HG03354 (cell line): ENCODE measurements at regions not wholly inside any gene's neighbourhood (a gene's known extent, or its start where the extent isn't known, plus 50 kb on each side); places are given as distances from the start of the nearest gene placed in this dataset.
A peak's percentile ranks its signal among the peaks of the same experiment; 100 is the strongest.
"Not testable (repeated sequence)": the region's sequence is repeated elsewhere in the genome, so short reads cannot be mapped to it uniquely, and the experiment has no call there.

Experiments used
- ATAC-seq: cut with Tn5 transposase; IDR thresholded peaks from one replicate; pipeline ENCODE4 v1.9.1; 2021; ENCODE audit warnings: mild to moderate bottlenecking; ENCODE audit not compliant: unreplicated experiment, poor library complexity, severe bottlenecking

GRCh38 chr2:125885340-125885739 is 770.6 kb upstream of the GYPC start:
- ATAC-seq: no peak

DNA sequence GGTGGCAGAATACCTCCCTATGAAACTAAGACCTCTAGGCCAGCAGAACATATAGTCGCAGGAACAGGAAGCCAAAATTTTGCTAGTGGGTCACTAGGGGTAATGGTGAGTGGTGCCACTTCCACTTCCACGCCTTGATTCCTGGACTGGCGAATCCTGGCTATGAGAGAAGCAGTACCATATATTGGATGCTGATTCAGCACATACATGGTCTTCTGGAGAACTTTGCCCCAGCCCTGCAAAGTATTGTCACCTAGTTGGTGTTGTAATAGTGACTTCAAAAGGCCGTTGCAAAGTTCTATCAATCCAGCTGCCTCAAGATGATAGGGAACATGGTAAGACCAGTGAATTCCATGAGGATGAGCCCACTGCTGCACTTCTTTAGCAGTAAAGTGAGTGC is 769.8 kb upstream of the GYPC start:
- ATAC-seq: no peak

- no peak for ATAC-seq
Observed at GRCh38 chr2:125901278-125901677, 754.7 kb upstream of the GYPC start.

DNA sequence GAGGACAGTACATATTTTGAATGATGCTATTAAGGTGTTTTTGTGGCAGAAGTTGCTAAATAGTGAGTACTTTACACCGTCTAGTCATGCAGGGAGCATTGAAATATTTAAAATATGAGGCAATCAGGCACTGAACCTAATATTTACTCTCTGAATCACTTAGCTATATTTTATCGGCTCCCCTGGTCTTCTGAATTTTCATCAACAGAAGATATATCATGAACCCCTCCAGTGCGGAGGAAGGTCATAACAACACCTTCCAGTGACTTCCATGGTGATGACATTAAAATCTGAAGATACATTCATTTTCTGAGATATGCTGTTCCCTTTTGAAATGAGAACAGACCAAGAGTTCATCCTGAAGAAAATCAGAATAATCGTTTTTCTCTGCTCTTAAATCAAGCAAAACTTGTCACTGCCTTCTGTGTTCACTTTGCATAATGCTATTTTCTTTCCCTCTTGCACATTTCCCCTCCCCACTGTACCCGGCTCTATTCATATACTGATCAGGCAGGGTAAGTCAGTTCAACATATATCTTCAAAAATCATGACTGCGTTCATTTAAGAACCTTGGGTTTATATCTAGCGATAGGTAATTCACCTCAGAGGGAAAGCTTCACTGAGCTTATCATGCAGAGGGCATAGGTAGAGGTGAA is 729.9 kb upstream of the GYPC start:
- ATAC-seq: no peak

- no peak for ATAC-seq
Observed at GRCh38 chr2:125935559-125935958, 720.4 kb upstream of the GYPC start.

GRCh38 chr2:125942585-125943424 is 713.2 kb upstream of the GYPC start:
- no peak for ATAC-seq

- no peak for ATAC-seq
Observed at GRCh38 chr2:125959047-125959446, 696.9 kb upstream of the GYPC start.

GRCh38 chr2:125961739-125962138 is 694.2 kb upstream of the GYPC start:
- no peak for ATAC-seq

DNA sequence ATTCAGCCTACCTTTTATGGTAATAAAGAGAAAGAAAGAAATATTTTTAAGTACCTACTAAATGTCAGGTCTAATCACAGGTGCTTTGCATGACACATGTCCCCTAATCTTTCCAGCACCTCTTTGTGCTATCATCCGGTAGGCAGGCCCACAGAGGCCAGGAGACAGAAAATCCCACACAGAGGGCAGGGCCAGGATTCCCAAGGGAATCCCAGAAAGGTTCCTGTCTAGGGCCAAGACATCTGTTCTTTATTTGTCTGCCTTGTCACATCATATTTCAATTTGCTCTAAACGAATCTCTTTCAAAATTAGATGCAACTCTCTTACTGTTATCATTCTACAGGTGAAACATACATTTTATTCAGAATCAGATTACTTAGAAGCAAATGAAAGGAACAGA is 676.1 kb upstream of the GYPC start:
- no peak for ATAC-seq

GRCh38 chr2:125983364-125983763 is 672.6 kb upstream of the GYPC start:
- ATAC-seq: no peak

DNA sequence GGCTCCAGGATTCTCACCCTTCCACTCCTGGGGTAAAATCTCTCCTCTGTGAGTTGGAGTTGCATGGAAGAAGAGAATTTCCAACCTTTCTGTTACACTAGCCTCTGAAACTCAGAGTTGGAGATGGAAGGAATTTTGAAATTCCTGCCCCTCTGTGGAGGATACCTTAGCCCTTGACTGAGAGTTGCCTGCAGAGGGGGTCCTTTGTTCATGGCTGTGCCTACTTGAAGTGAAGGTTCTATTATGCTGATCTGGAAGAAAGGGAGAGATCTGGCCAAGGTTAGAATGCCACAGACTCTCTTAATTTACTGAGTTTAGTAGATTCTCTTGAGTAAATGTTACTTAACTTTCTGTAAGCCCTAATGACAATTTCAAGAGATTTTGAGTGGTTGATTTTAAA is 626.6 kb upstream of the GYPC start:
- ATAC-seq: no peak

GRCh38 chr2:126038861-126039260 is 617.1 kb upstream of the GYPC start:
- ATAC-seq: peak; percentile 60

DNA sequence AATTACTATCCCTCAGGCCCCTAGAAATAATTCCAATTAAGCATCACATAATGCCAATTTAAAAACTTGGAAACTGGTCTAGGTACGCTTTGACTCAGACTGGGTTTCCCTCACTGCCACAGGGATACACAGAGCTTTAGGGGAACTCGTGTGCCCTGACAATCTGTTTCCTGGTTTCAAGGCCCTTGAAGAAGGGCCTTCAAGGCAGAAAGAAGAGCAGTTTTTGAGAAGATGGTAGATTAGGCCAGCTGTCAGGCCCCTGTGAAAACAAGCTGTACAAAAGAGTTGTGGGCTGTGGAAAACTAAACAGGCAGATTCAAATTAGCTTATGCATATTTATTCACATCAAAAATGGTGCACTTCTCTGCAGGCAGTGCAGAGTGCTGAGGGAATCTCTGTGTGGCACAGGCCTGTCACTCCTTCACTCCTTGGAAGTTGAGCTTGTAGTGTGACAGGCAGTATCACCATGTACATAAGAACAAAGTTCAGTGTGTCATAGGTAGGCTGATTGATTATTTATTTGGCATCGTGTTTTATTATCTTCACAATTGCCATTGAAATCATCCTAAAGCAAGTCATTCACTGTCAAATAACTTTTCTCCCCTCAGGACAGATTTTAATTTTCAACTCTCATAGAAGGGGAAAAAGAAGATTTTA is 614.4 kb upstream of the GYPC start:
- ATAC-seq: no peak

GRCh38 chr2:126042089-126042488 is 613.9 kb upstream of the GYPC start:
- no peak for ATAC-seq

GRCh38 chr2:126048719-126049118 is 607.2 kb upstream of the GYPC start:
- ATAC-seq: no peak

- ATAC-seq: no peak
Observed at GRCh38 chr2:126049461-126049860, 606.5 kb upstream of the GYPC start.

- no peak for ATAC-seq
Observed at GRCh38 chr2:126050991-126051736, 604.8 kb upstream of the GYPC start.

GRCh38 chr2:126051737-126052240 is 604.2 kb upstream of the GYPC start:
- ATAC-seq: not testable (repeated sequence)

DNA sequence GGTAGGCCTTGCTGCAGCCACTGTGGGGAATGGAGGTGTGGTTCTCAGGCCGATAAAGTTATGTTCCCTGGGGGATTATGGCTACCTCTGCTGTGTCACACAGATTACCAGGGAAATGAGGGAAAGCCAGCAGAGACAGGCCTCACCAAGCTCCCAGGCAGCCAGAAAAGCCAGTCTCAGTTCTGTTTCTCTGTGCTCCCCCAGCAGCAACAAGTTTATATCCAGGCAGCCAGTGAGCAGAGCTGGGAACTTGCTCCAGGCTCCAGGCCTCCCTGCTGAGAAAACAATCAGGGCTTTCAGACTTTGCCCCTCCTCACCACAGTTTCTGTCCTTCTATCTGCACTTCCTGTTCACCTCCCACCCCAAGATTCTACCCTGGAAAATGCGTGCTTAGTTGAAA is 596.6 kb upstream of the GYPC start:
- no peak for ATAC-seq
